ENCODE measurements at regions not wholly inside any gene's neighbourhood (a gene's known extent, or its start where the extent isn't known, plus 50 kb on each side); places are given as distances from the start of the nearest gene placed in this dataset.
A peak's percentile ranks its signal among the peaks of the same experiment; 100 is the strongest.
"Not testable (repeated sequence)": the region's sequence is repeated elsewhere in the genome, so short reads cannot be mapped to it uniquely, and the experiment has no call there.

- WGBS, 2 donors (ENCODE audit: extremely low coverage in 2 of 2, insufficient read length in 2 of 2, insufficient replicate concordance in 1 of 2), result no CpG with 5 or more reads among the region's 8 CpGs
- no peak overlapping the region for H2BK12ac ChIP-seq (ENCODE audit: low read length)
- no peak overlapping the region for H3K4ac ChIP-seq (ENCODE audit: low read length)
- no peak overlapping the region for H2BK120ac ChIP-seq (ENCODE audit: low read depth, low read length)
- peak overlapping the region; percentile 14 for H2AK5ac ChIP-seq (ENCODE audit: low read depth, low read length)
- H4K8ac ChIP-seq (ENCODE audit: low read depth, low read length), result no peak overlapping the region
- no peaks in the 10 kb centered on the region for H3K9me3 ChIP-seq (replicated peaks in 1 of 2; ENCODE audit: control insufficient read depth in 2 of 2, insufficient read depth in 1 of 2, low read depth in 1 of 2, low read length in 2 of 2)
- no peak overlapping the region for H3K4me3 ChIP-seq (ENCODE audit: low read length in 2 of 2)
- no peaks in the 10 kb centered on the region for H3K36me3 ChIP-seq (replicated peaks in 1 of 2; ENCODE audit: control insufficient read depth in 2 of 2, insufficient read depth in 2 of 2, low read length in 2 of 2)
- no peak overlapping the region for H4K91ac ChIP-seq (ENCODE audit: low read depth, low read length, poor library complexity)
- H3K9ac ChIP-seq (ENCODE audit: low read depth, low read length, poor library complexity), result no peak overlapping the region
- peak overlapping the region; percentile 88 for H2BK15ac ChIP-seq (ENCODE audit: low read length)
- H3K4me2 ChIP-seq (ENCODE audit: insufficient read depth, low read length, poor library complexity, severe bottlenecking), result no peak overlapping the region
- H3K27ac ChIP-seq (replicated peaks; ENCODE audit: low read length), result no peak overlapping the region
- H2AFZ ChIP-seq (ENCODE audit: low read length), result no peak overlapping the region
- peaks cover 0 to 5% of the 10 kb centered on the region in 2 donors for H3K4me1 ChIP-seq (ENCODE audit: control insufficient read depth in 2 of 2, insufficient read depth in 1 of 2, low read depth in 1 of 2, low read length in 2 of 2)
- no peaks in the 10 kb centered on the region for H3K27me3 ChIP-seq (ENCODE audit: control insufficient read depth in 3 of 3, insufficient read depth in 3 of 3, low read depth in 1 of 3, low read length in 3 of 3)
- H3K18ac ChIP-seq (ENCODE audit: low read length), result peak overlapping the region; percentile 70
- no peak overlapping the region for H2BK5ac ChIP-seq (ENCODE audit: low read length)
- H3K14ac ChIP-seq (ENCODE audit: low read length), result peak overlapping the region; percentile 83
- no peaks in the 10 kb centered on the region for H3K79me1 ChIP-seq (ENCODE audit: low read depth, low read length)
- no peak overlapping the region for H3K23ac ChIP-seq (ENCODE audit: low read depth, low read length, poor library complexity)
- no peak for DNase-seq (ENCODE audit: low spot score)
These were observed 308.4 kb downstream of the RPS24 start for GRCh38 chr10:78341953-78342614.

GRCh38 chr10:78342827-78343653, 309.4 kb downstream of the RPS24 start:
- H2AK5ac ChIP-seq (ENCODE audit: low read depth, low read length), result no peak overlapping the region
- H3K4me1 ChIP-seq (ENCODE audit: control insufficient read depth in 2 of 2, insufficient read depth in 1 of 2, low read depth in 1 of 2, low read length in 2 of 2), result peaks cover 0 to 5% of the 10 kb centered on the region in 2 donors
- H3K4me3 ChIP-seq (ENCODE audit: low read length in 2 of 2), result no peak overlapping the region
- no peak for DNase-seq (ENCODE audit: low spot score)
- H2BK12ac ChIP-seq (ENCODE audit: low read length), result no peak overlapping the region
- H4K91ac ChIP-seq (ENCODE audit: low read depth, low read length, poor library complexity), result no peak overlapping the region
- no peak overlapping the region for H3K14ac ChIP-seq (ENCODE audit: low read length)
- no peaks in the 10 kb centered on the region for H3K36me3 ChIP-seq (replicated peaks in 1 of 2; ENCODE audit: control insufficient read depth in 2 of 2, insufficient read depth in 2 of 2, low read length in 2 of 2)
- peak overlapping the region; percentile 11 for H2BK15ac ChIP-seq (ENCODE audit: low read length)
- H3K18ac ChIP-seq (ENCODE audit: low read length), result peak overlapping the region; percentile 21
- no peak overlapping the region for H3K23ac ChIP-seq (ENCODE audit: low read depth, low read length, poor library complexity)
- H2BK120ac ChIP-seq (ENCODE audit: low read depth, low read length), result no peak overlapping the region
- no CpG with 5 or more reads among the region's 11 CpGs for WGBS, 2 donors (ENCODE audit: extremely low coverage in 2 of 2, insufficient read length in 2 of 2, insufficient replicate concordance in 1 of 2)
- H4K8ac ChIP-seq (ENCODE audit: low read depth, low read length), result no peak overlapping the region
- no peak overlapping the region for H2BK5ac ChIP-seq (ENCODE audit: low read length)
- no peaks in the 10 kb centered on the region for H3K27me3 ChIP-seq (ENCODE audit: control insufficient read depth in 3 of 3, insufficient read depth in 3 of 3, low read depth in 1 of 3, low read length in 3 of 3)
- H3K4me2 ChIP-seq (ENCODE audit: insufficient read depth, low read length, poor library complexity, severe bottlenecking), result no peak overlapping the region
- H3K79me1 ChIP-seq (ENCODE audit: low read depth, low read length), result no peaks in the 10 kb centered on the region
- H2AFZ ChIP-seq (ENCODE audit: low read length), result no peak overlapping the region
- peaks cover 0 to 3% of the 10 kb centered on the region in 2 donors for H3K9me3 ChIP-seq (replicated peaks in 1 of 2; ENCODE audit: control insufficient read depth in 2 of 2, insufficient read depth in 1 of 2, low read depth in 1 of 2, low read length in 2 of 2)
- H3K4ac ChIP-seq (ENCODE audit: low read length), result no peak overlapping the region
- H3K27ac ChIP-seq (replicated peaks; ENCODE audit: low read length), result no peak overlapping the region
- H3K9ac ChIP-seq (ENCODE audit: low read depth, low read length, poor library complexity), result no peak overlapping the region

GRCh38 chr10:78344257-78344656, 310.6 kb downstream of the RPS24 start:
- not testable (repeated sequence) for H3K79me1 ChIP-seq (ENCODE audit: low read depth, low read length); H3K23ac ChIP-seq (ENCODE audit: low read depth, low read length, poor library complexity)

GRCh38 chr10:78345515-78345914, 311.9 kb downstream of the RPS24 start:
- not testable (repeated sequence) for H2BK12ac ChIP-seq (ENCODE audit: low read length); H3K27me3 ChIP-seq (ENCODE audit: control insufficient read depth in 3 of 3, insufficient read depth in 3 of 3, low read depth in 1 of 3, low read length in 3 of 3); H4K8ac ChIP-seq (ENCODE audit: low read depth, low read length); H3K4ac ChIP-seq (ENCODE audit: low read length); H3K23ac ChIP-seq (ENCODE audit: low read depth, low read length, poor library complexity); H3K79me1 ChIP-seq (ENCODE audit: low read depth, low read length); H3K14ac ChIP-seq (ENCODE audit: low read length); H3K36me3 ChIP-seq (replicated peaks in 1 of 2; ENCODE audit: control insufficient read depth in 2 of 2, insufficient read depth in 2 of 2, low read length in 2 of 2); H4K91ac ChIP-seq (ENCODE audit: low read depth, low read length, poor library complexity); H2BK120ac ChIP-seq (ENCODE audit: low read depth, low read length); H3K9me3 ChIP-seq (replicated peaks in 1 of 2; ENCODE audit: control insufficient read depth in 2 of 2, insufficient read depth in 1 of 2, low read depth in 1 of 2, low read length in 2 of 2); H3K9ac ChIP-seq (ENCODE audit: low read depth, low read length, poor library complexity); H3K4me2 ChIP-seq (ENCODE audit: insufficient read depth, low read length, poor library complexity, severe bottlenecking); H2AK5ac ChIP-seq (ENCODE audit: low read depth, low read length); H3K4me1 ChIP-seq (ENCODE audit: control insufficient read depth in 2 of 2, insufficient read depth in 1 of 2, low read depth in 1 of 2, low read length in 2 of 2); H3K18ac ChIP-seq (ENCODE audit: low read length); H2BK5ac ChIP-seq (ENCODE audit: low read length); H3K27ac ChIP-seq (replicated peaks; ENCODE audit: low read length); H2AFZ ChIP-seq (ENCODE audit: low read length); DNase-seq (ENCODE audit: low spot score); H2BK15ac ChIP-seq (ENCODE audit: low read length); H3K4me3 ChIP-seq (ENCODE audit: low read length in 2 of 2)
- WGBS, 2 donors (ENCODE audit: extremely low coverage in 2 of 2, insufficient read length in 2 of 2, insufficient replicate concordance in 1 of 2), result no CpG with 5 or more reads among the region's 3 CpGs

More at GRCh38 chr10:78344257-78344656, 310.6 kb downstream of the RPS24 start:
- H3K27me3 ChIP-seq (ENCODE audit: control insufficient read depth in 3 of 3, insufficient read depth in 3 of 3, low read depth in 1 of 3, low read length in 3 of 3); H3K4me3 ChIP-seq (ENCODE audit: low read length in 2 of 2); H3K4ac ChIP-seq (ENCODE audit: low read length); DNase-seq (ENCODE audit: low spot score); H2BK15ac ChIP-seq (ENCODE audit: low read length); H4K8ac ChIP-seq (ENCODE audit: low read depth, low read length); H3K14ac ChIP-seq (ENCODE audit: low read length); H3K18ac ChIP-seq (ENCODE audit: low read length); H3K9me3 ChIP-seq (replicated peaks in 1 of 2; ENCODE audit: control insufficient read depth in 2 of 2, insufficient read depth in 1 of 2, low read depth in 1 of 2, low read length in 2 of 2); H3K27ac ChIP-seq (replicated peaks; ENCODE audit: low read length); H3K9ac ChIP-seq (ENCODE audit: low read depth, low read length, poor library complexity); H2AK5ac ChIP-seq (ENCODE audit: low read depth, low read length); H4K91ac ChIP-seq (ENCODE audit: low read depth, low read length, poor library complexity); H3K36me3 ChIP-seq (replicated peaks in 1 of 2; ENCODE audit: control insufficient read depth in 2 of 2, insufficient read depth in 2 of 2, low read length in 2 of 2); H2BK120ac ChIP-seq (ENCODE audit: low read depth, low read length); H2BK12ac ChIP-seq (ENCODE audit: low read length); H3K4me1 ChIP-seq (ENCODE audit: control insufficient read depth in 2 of 2, insufficient read depth in 1 of 2, low read depth in 1 of 2, low read length in 2 of 2); H2AFZ ChIP-seq (ENCODE audit: low read length); H2BK5ac ChIP-seq (ENCODE audit: low read length); H3K4me2 ChIP-seq (ENCODE audit: insufficient read depth, low read length, poor library complexity, severe bottlenecking): not testable (repeated sequence)
- WGBS, 2 donors (ENCODE audit: extremely low coverage in 2 of 2, insufficient read length in 2 of 2, insufficient replicate concordance in 1 of 2), result no CpG with 5 or more reads among the region's 8 CpGs

All from neuronal stem cell (in vitro differentiated cells).